CD4-positive, CD25-positive, alpha-beta regulatory T cell (primary cell): ENCODE measurements at regions not wholly inside any gene's neighbourhood (a gene's known extent, or its start where the extent isn't known, plus 50 kb on each side); places are given as distances from the start of the nearest gene placed in this dataset.
"Not testable (repeated sequence)": the region's sequence is repeated elsewhere in the genome, so short reads cannot be mapped to it uniquely, and the experiment has no call there.

Experiments used
- ATAC-seq, 2 donors: fragments of 150-1000 bp; cut with Tn5 transposase; one replicate each; pipeline ENCODE4 v1.10.0; 2021; ENCODE audit warnings: low read depth in 2 of 2, moderate number of reproducible peaks in 2 of 2, moderate library complexity in 1 of 2
- DNase-seq, 3 donors: peaks; one replicate each; pipeline versions ENCODE4 v3.0.0 to v3.0.0-alpha.2; 2012 to 2022; ENCODE audit warnings: mixed read lengths in 1 of 3
- H3K27ac ChIP-seq: one replicate; pipeline ENCODE4 v1.7.0; 2013; ENCODE audit warnings: mild to moderate bottlenecking, low read length; ENCODE audit not compliant: insufficient read depth, poor library complexity, severe bottlenecking
- H3K27me3 ChIP-seq: one replicate; pipeline ENCODE4 v1.7.0; 2013; ENCODE audit warnings: low read length; ENCODE audit not compliant: control insufficient read depth, insufficient read depth
- H3K36me3 ChIP-seq: one replicate; pipeline ENCODE4 v1.7.0; 2013; ENCODE audit warnings: mild to moderate bottlenecking, low read length, moderate library complexity; ENCODE audit not compliant: control insufficient read depth, insufficient read depth
- H3K4me1 ChIP-seq: 2 replicates; pipeline ENCODE4 v1.7.0; 2013; ENCODE audit warnings: mild to moderate bottlenecking, low read length; ENCODE audit not compliant: insufficient read depth, control insufficient read depth, poor library complexity, severe bottlenecking
- H3K4me3 ChIP-seq: one replicate; pipeline ENCODE4 v1.7.0; 2013; ENCODE audit warnings: low read depth, mild to moderate bottlenecking, low read length, moderate library complexity
- H3K9me3 ChIP-seq, 2 experiments: 1 replicate in 1 of 2; 2 replicates in 1 of 2; pipeline ENCODE4 v1.7.0; 2013; ENCODE audit warnings: low read length in 2 of 2, mild to moderate bottlenecking in 1 of 2, moderate library complexity in 1 of 2; ENCODE audit not compliant: control insufficient read depth in 2 of 2
- H3K27ac Mint-ChIP-seq, 3 donors: one replicate each; pipeline ENCODE4 v1.8.0; 2020 to 2022; ENCODE audit warnings: mild to moderate bottlenecking in 3 of 3, mixed read lengths in 3 of 3, moderate library complexity in 2 of 3
- H3K27me3 Mint-ChIP-seq: one replicate; pipeline ENCODE4 v1.8.0; 2022; ENCODE audit warnings: mild to moderate bottlenecking, mixed read lengths
- H3K36me3 Mint-ChIP-seq: one replicate; pipeline ENCODE4 v1.8.0; 2020; ENCODE audit warnings: mixed read lengths
- H3K4me1 Mint-ChIP-seq, 4 donors: one replicate each; pipeline ENCODE4 v1.8.0; 2020 to 2022; ENCODE audit warnings: mixed read lengths in 4 of 4, mild to moderate bottlenecking in 1 of 4
- H3K4me3 Mint-ChIP-seq, 4 donors: one replicate each; pipeline ENCODE4 v1.8.0; 2020 to 2022; ENCODE audit warnings: mild to moderate bottlenecking in 4 of 4, mixed read lengths in 4 of 4, moderate library complexity in 3 of 4
- H3K9me3 Mint-ChIP-seq, 7 donors: one replicate each; pipeline ENCODE4 v1.8.0; 2020 to 2022; ENCODE audit warnings: mixed read lengths in 7 of 7, mild to moderate bottlenecking in 3 of 7, moderate library complexity in 2 of 7

GRCh38 chr11:134656861-134657540 is 245.0 kb upstream of the B3GAT1 start:
- H3K27me3 Mint-ChIP-seq = no peaks in the 10 kb centered on the region
- H3K4me1 Mint-ChIP-seq = peaks cover 0 to 2% (median 0%) of the 10 kb centered on the region in 4 donors
- no peak overlapping the region for H3K27ac ChIP-seq
- H3K9me3 ChIP-seq = peaks cover 4 to 12% of the 10 kb centered on the region in 2 experiments
- DNase-seq (no peak), ATAC-seq (no peak)
- H3K36me3 ChIP-seq = no peaks in the 10 kb centered on the region
- no peaks in the 10 kb centered on the region for H3K27me3 ChIP-seq
- H3K4me3 Mint-ChIP-seq = no peak overlapping the region
- peaks cover 0 to 14% (median 3%) of the 10 kb centered on the region in 7 donors for H3K9me3 Mint-ChIP-seq
- no peaks in the 10 kb centered on the region for H3K36me3 Mint-ChIP-seq
- no peak overlapping the region for H3K27ac Mint-ChIP-seq
- H3K4me3 ChIP-seq = no peak overlapping the region
- H3K4me1 ChIP-seq = no peaks in the 10 kb centered on the region

- not testable (repeated sequence) for H3K27ac Mint-ChIP-seq, H3K36me3 Mint-ChIP-seq, ATAC-seq
Observed at GRCh38 chr11:134656086-134656840, 244.2 kb upstream of the B3GAT1 start.

GRCh38 chr11:134655189-134655989 is 243.3 kb upstream of the B3GAT1 start:
- no peak overlapping the region for H3K27ac Mint-ChIP-seq

More at GRCh38 chr11:134656086-134656840, 244.2 kb upstream of the B3GAT1 start:
- H3K27me3 Mint-ChIP-seq, H3K4me3 ChIP-seq, H3K36me3 ChIP-seq, H3K27me3 ChIP-seq, H3K27ac ChIP-seq, H3K4me1 Mint-ChIP-seq, H3K4me1 ChIP-seq, H3K9me3 ChIP-seq, DNase-seq: not testable (repeated sequence)
- Mint-ChIP-seq H3K4me3 (peak overlapping the region in 1 of 4 donors; percentile 19), H3K9me3 (peaks cover 0 to 11% (median 3%) of the 10 kb centered on the region in 7 donors)

GRCh38 chr11:134654161-134654915 is 242.3 kb upstream of the B3GAT1 start:
- H3K4me3 ChIP-seq = no peak overlapping the region
- H3K27me3 ChIP-seq = no peaks in the 10 kb centered on the region
- H3K9me3 Mint-ChIP-seq = peaks cover 0 to 6% (median 1%) of the 10 kb centered on the region in 7 donors
- H3K36me3 Mint-ChIP-seq = no peaks in the 10 kb centered on the region
- no peak for DNase-seq
- no peaks in the 10 kb centered on the region for H3K4me1 ChIP-seq
- no peak overlapping the region for H3K4me3 Mint-ChIP-seq
- H3K9me3 ChIP-seq = no peaks in the 10 kb centered on the region
- peaks cover 0 to 2% (median 0%) of the 10 kb centered on the region in 4 donors for H3K4me1 Mint-ChIP-seq
- H3K36me3 ChIP-seq = no peaks in the 10 kb centered on the region
- no peak for ATAC-seq
- no peak overlapping the region for H3K27ac ChIP-seq
- H3K27ac Mint-ChIP-seq = no peak overlapping the region
- H3K27me3 Mint-ChIP-seq = no peaks in the 10 kb centered on the region

More at GRCh38 chr11:134655189-134655989, 243.3 kb upstream of the B3GAT1 start:
- H3K27me3 ChIP-seq = no peaks in the 10 kb centered on the region
- no peak overlapping the region for H3K27ac ChIP-seq
- no peak for DNase-seq
- no peaks in the 10 kb centered on the region for H3K36me3 ChIP-seq
- H3K4me3 ChIP-seq = no peak overlapping the region
- no peaks in the 10 kb centered on the region for H3K4me1 ChIP-seq
- Mint-ChIP-seq H3K9me3 (peaks cover 0 to 10% (median 3%) of the 10 kb centered on the region in 7 donors), H3K27me3 (no peaks in the 10 kb centered on the region), H3K4me3 (no peak overlapping the region), H3K36me3 (no peaks in the 10 kb centered on the region), H3K4me1 (peaks cover 0 to 2% (median 0%) of the 10 kb centered on the region in 4 donors)
- H3K9me3 ChIP-seq = peaks cover under 1% of the 10 kb centered on the region in 2 experiments
- no peak for ATAC-seq

- Mint-ChIP-seq H3K27ac (no peak overlapping the region), H3K36me3 (no peaks in the 10 kb centered on the region), H3K4me1 (peaks cover 0 to 2% (median 0%) of the 10 kb centered on the region in 4 donors), H3K27me3 (no peaks in the 10 kb centered on the region), H3K9me3 (peaks cover 0 to 4% (median 1%) of the 10 kb centered on the region in 7 donors), H3K4me3 (no peak overlapping the region)
- Histone ChIP-seq H3K4me3 (no peak overlapping the region), H3K27me3 (no peaks in the 10 kb centered on the region), H3K9me3 (no peaks in the 10 kb centered on the region), H3K36me3 (no peaks in the 10 kb centered on the region), H3K4me1 (no peaks in the 10 kb centered on the region), H3K27ac (no peak overlapping the region)
- DNase-seq (no peak), ATAC-seq (no peak)
Observed at GRCh38 chr11:134652586-134653255, 240.7 kb upstream of the B3GAT1 start.

- Mint-ChIP-seq H3K27ac (no peak overlapping the region), H3K4me3 (no peak overlapping the region), H3K9me3 (peaks cover 0 to 3% (median 0%) of the 10 kb centered on the region in 7 donors), H3K4me1 (peaks cover 0 to 4% (median 0%) of the 10 kb centered on the region in 4 donors), H3K27me3 (no peaks in the 10 kb centered on the region), H3K36me3 (no peaks in the 10 kb centered on the region)
- H3K27ac ChIP-seq = no peak overlapping the region
- H3K9me3 ChIP-seq = no peaks in the 10 kb centered on the region
- no peak overlapping the region for H3K4me3 ChIP-seq
- no peak for DNase-seq
- no peaks in the 10 kb centered on the region for H3K4me1 ChIP-seq
- no peaks in the 10 kb centered on the region for H3K27me3 ChIP-seq
- ATAC-seq = no peak
- H3K36me3 ChIP-seq = no peaks in the 10 kb centered on the region
Observed at GRCh38 chr11:134647066-134647743, 235.2 kb upstream of the B3GAT1 start.
